ENCODE measurements at regions not wholly inside any gene's neighbourhood (a gene's known extent, or its start where the extent isn't known, plus 50 kb on each side); places are given as distances from the start of the nearest gene placed in this dataset.

DNA sequence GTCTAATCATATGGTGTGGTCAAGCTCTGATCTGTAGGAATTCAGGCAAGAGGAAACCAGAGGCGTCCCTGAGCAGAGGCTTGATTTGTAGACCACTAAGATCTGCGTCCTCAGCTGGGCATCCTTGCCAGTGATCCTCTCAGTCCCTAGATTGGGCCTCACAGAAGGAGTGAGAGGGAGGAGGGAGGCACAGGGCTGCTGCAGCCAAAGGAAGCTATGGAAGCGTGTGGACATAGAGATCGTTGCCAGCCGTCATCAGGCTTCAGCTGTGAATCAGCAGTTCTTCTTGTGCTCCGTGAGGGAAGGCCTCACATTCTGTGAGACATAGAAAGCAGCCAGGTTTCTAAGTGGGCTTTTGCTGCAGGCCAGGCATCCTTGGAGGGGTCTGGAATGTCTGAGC, 254.6 kb upstream of the KIRREL3 start:
- no peaks in the 10 kb centered on the region for H3K36me3 Mint-ChIP-seq
- peaks cover 0 to 7% (median 0%) of the 10 kb centered on the region in 9 donors for H3K9me3 Mint-ChIP-seq
- DNase-seq (no peak), ATAC-seq (no peak)
- POLR2A ChIA-PET: no interaction called here
- H3K4me3 Mint-ChIP-seq: no peak overlapping the region
- no peak overlapping the region for H3K27ac Mint-ChIP-seq
- no peaks in the 10 kb centered on the region for H3K4me1 Mint-ChIP-seq
- H3K27me3 Mint-ChIP-seq: peaks cover 0 to 4% (median 2%) of the 10 kb centered on the region in 5 donors

DNA sequence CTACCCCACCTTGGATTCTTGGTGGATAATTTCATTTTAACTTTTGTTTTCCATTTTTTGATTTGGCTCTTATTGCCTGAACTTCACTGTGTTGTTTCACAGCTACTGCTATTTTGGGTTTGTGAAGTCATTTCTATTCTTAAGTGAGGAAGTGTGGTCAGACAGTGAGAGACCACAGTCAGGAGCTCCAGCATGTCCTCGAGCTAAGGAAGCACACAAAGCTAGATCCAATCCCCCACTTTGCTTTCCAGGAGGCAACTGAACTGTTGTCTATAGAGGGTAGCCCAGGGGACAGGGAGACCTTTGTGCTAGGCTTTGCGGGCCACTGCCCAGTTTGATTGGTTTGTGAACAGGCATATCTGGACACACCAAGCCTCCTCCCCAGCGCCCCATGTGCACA, 251.8 kb upstream of the KIRREL3 start:
- no peak for DNase-seq
- Mint-ChIP-seq H3K4me3 (no peak overlapping the region), H3K27ac (no peak overlapping the region), H3K36me3 (no peaks in the 10 kb centered on the region), H3K9me3 (peaks cover 0 to 3% (median 0%) of the 10 kb centered on the region in 9 donors), H3K27me3 (peaks cover 0 to 4% (median 2%) of the 10 kb centered on the region in 5 donors), H3K4me1 (no peaks in the 10 kb centered on the region)
- POLR2A ChIA-PET: no interaction called here
- no peak for ATAC-seq

DNA sequence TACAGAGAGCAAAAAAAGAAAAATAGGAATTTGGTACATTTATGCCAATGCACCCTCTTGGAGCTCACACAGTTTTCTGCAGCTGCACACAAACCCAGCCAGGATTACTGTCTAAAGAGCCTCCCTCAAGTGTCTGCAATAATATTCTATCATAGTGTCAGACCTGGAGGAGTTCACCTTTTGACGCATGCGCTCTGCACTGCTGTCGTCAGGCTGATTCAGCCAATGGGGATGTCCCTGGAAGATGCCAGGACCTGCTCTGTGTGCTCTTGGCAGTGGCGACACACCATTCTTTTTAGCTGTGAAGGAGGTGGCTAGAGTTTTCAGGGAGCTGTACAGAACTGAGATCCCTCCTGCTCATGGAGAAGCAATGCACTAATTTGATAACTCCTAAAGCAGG, 249.0 kb upstream of the KIRREL3 start:
- no peaks in the 10 kb centered on the region for H3K4me1 Mint-ChIP-seq
- peaks cover 0 to 8% (median 2%) of the 10 kb centered on the region in 5 donors for H3K27me3 Mint-ChIP-seq

DNA sequence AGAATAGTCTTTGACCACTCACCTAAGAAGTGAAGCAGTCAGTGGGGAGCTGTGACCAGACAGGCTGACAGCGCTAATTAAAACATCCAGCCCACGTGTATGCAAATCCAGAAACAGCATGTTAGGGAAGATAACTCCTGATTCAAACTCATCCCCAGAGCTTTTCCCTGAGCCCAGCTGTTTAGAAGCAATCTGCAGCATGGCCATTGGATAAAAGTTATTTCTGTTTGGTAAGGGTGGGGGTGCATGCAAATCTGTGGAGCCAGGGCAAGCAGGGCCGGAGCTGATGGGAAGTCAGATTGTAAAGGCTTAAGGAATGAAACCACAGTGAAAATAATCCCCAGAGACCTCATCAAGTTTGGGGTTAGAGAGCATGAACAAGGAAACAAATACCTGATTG, 247.9 kb upstream of the KIRREL3 start:
- H3K27ac Mint-ChIP-seq: no peak overlapping the region
- H3K4me1 Mint-ChIP-seq: no peaks in the 10 kb centered on the region
- DNase-seq (no peak), ATAC-seq (no peak)
- H3K36me3 Mint-ChIP-seq: no peaks in the 10 kb centered on the region
- H3K4me3 Mint-ChIP-seq: no peak overlapping the region
- H3K9me3 Mint-ChIP-seq: peaks cover 0 to 10% (median 0%) of the 10 kb centered on the region in 9 donors
- POLR2A ChIA-PET: no interaction called here
- H3K27me3 Mint-ChIP-seq: peaks cover 0 to 8% (median 2%) of the 10 kb centered on the region in 5 donors

More for the DNA sequence above, 249.0 kb upstream of the KIRREL3 start:
- no peak overlapping the region for H3K27ac Mint-ChIP-seq
- no peaks in the 10 kb centered on the region for H3K36me3 Mint-ChIP-seq
- peaks cover 0 to 10% (median 0%) of the 10 kb centered on the region in 9 donors for H3K9me3 Mint-ChIP-seq
- ATAC-seq: no peak
- H3K4me3 Mint-ChIP-seq: no peak overlapping the region
- POLR2A ChIA-PET: no interaction called here
- DNase-seq: no peak

DNA sequence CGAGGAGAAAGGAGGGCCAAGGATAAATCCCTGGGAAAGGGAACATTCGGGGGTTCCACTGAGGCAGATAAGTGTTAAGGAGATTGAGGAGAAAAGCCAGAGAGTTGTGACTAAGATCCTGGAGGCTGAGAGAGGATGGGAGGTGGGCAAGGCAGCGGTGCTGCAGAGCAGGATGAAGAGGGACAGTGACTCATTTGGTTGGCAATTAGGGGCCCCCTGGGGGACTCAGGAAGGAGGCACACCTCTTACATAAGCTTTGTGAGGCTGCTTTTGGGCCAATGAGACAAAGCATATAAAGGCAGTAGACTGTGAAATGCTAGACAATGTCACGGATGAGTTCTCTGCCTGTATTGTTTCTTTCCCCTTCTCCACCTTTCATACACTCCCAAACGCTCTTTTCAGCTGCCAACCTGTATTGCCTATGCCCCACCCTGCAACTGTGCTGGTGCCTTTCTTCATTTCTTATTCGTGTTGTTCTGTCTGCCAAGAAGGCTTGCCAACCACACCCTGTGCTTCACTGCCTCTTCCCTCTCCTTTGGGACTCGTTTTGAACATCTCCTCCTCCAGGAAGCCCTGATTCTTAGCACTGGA, 246.8 kb upstream of the KIRREL3 start:
- H3K27ac Mint-ChIP-seq: no peak overlapping the region
- no peak overlapping the region for H3K4me3 Mint-ChIP-seq

DNA sequence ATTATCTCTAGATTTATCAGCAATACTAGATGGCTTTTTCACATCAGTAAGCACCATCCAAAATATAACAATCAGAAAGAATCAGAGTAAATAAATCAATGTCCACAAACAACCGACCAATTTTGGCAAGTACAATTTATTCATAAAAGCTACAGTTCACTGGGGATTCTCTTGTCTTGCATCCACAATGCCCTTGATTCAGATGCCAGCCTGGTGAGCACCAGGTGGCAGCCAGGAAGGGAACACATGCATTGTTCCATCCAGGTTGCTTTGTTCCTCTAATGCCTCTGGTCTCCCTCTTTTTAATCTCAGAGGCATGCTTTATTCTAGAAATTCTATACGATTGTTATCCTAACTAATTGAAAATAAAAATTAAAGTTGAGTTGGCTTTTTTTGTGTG, 242.1 kb upstream of the KIRREL3 start:
- Mint-ChIP-seq H3K9me3 (peaks cover 0 to 10% (median 0%) of the 10 kb centered on the region in 9 donors), H3K27me3 (peaks cover 0 to 4% (median 0%) of the 10 kb centered on the region in 5 donors), H3K36me3 (no peaks in the 10 kb centered on the region), H3K4me1 (no peaks in the 10 kb centered on the region), H3K4me3 (no peak overlapping the region), H3K27ac (no peak overlapping the region)
- POLR2A ChIA-PET: no interaction called here
- ATAC-seq: no peak
- DNase-seq: no peak

More for the DNA sequence above, 246.8 kb upstream of the KIRREL3 start:
- Mint-ChIP-seq H3K27me3 (peaks cover 0 to 8% (median 2%) of the 10 kb centered on the region in 5 donors), H3K4me1 (no peaks in the 10 kb centered on the region), H3K36me3 (no peaks in the 10 kb centered on the region), H3K9me3 (peaks cover 0 to 10% (median 0%) of the 10 kb centered on the region in 9 donors)
- no peak for DNase-seq
- ATAC-seq: no peak
- POLR2A ChIA-PET: no interaction called here

DNA sequence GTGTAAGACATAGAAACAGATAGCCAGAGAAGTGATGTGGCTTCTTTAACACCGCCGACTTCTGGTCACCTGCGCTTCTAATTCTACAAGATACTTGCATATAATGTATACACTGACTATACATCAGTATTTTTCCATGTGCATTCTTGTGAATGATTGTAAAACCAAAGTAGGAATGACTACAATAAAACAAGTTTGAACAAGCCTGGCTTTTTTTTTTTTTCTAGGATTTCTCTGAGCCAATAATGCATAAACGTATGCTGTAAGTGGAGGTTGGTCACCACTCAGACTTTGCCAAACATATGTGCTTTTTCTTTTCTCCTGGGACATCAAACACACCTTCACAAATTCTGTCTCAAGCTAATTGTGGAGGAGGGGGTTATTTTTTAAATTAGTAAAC, 237.8 kb upstream of the KIRREL3 start:
- no peaks in the 10 kb centered on the region for H3K4me1 Mint-ChIP-seq
- POLR2A ChIA-PET: no interaction called here
- no peak for ATAC-seq
- H3K27ac Mint-ChIP-seq: peak overlapping the region in 1 of 10 donors; percentile 66
- DNase-seq: no peak
- no peaks in the 10 kb centered on the region for H3K36me3 Mint-ChIP-seq
- H3K9me3 Mint-ChIP-seq: peaks cover 0 to 4% (median 0%) of the 10 kb centered on the region in 9 donors
- no peak overlapping the region for H3K4me3 Mint-ChIP-seq
- peaks cover 1 to 11% (median 6%) of the 10 kb centered on the region in 5 donors for H3K27me3 Mint-ChIP-seq

DNA sequence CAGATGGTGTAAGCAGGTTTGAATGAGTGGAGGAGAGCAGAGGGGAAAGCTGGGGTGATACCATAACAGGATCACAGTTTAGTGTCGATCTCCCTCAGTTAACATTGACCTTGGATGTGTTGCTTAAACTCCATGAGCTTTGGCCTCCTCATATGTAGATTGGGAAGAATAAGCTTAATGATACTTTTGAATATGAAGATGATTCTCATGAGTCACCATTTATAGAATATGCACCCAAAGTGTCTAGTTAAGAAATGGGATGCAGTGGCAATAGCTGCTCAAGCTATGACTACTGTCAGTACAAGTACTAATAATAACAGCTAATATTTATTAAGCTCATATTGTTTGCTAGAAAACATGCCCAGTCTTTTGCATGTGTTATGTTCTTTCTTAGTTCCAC, 236.2 kb upstream of the KIRREL3 start:
- Mint-ChIP-seq H3K9me3 (peaks cover 0 to 2% (median 0%) of the 10 kb centered on the region in 9 donors), H3K27ac (no peak overlapping the region), H3K4me3 (no peak overlapping the region), H3K4me1 (no peaks in the 10 kb centered on the region), H3K36me3 (no peaks in the 10 kb centered on the region), H3K27me3 (peaks cover 0 to 12% (median 9%) of the 10 kb centered on the region in 5 donors)
- POLR2A ChIA-PET: no interaction called here
- ATAC-seq (no peak), DNase-seq (no peak)

DNA sequence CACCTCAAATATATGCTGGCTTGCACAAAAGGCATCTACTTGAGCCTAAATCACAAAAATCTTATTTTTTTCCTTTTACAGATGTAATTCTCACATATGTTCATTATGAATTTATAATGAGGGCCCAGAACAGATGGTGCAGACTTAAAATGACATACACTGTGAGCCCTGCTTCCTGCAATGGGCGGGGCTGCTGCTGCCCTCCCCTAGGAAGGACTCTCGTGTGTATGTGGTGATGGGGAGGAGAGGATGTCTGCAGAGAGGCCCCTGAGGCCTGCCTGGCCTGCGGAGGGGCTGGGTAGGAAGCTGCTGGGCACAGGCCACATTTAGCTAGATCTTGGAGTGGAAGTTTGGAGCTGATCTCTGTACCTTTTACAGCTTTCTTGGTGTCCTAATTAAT, 233.4 kb upstream of the KIRREL3 start:
- H3K27ac Mint-ChIP-seq: no peak overlapping the region
- no peaks in the 10 kb centered on the region for H3K4me1 Mint-ChIP-seq
- ATAC-seq (no peak), DNase-seq (no peak)
- H3K36me3 Mint-ChIP-seq: no peaks in the 10 kb centered on the region
- peaks cover 0 to 12% (median 9%) of the 10 kb centered on the region in 5 donors for H3K27me3 Mint-ChIP-seq
- peaks cover 0 to 3% (median 0%) of the 10 kb centered on the region in 9 donors for H3K9me3 Mint-ChIP-seq
- POLR2A ChIA-PET: no interaction called here
- H3K4me3 Mint-ChIP-seq: no peak overlapping the region

DNA sequence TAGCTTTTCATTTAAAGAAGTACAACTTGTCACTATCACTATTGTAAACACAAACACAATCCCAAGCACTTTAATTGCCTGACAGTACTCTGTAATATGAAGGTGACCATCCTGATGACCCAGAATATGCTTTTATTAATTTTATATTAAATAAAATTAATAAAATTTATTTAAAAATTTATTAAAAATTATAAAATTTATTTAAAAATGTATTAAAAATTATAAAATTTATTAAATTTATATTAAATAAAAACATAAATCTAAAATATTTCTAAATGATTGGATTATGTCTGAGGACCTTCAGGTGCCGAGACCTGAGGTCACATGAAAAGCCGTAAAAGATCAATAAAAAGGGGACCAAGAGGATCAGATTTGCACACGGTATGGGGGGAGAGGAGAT, 229.8 kb upstream of the KIRREL3 start:
- POLR2A ChIA-PET: no interaction called here
- Mint-ChIP-seq H3K9me3 (peaks cover 0 to 3% (median 0%) of the 10 kb centered on the region in 9 donors), H3K4me3 (no peak overlapping the region), H3K36me3 (no peaks in the 10 kb centered on the region), H3K27ac (no peak overlapping the region), H3K27me3 (peaks cover 0 to 14% (median 9%) of the 10 kb centered on the region in 5 donors), H3K4me1 (no peaks in the 10 kb centered on the region)
- DNase-seq (no peak), ATAC-seq (no peak)

DNA sequence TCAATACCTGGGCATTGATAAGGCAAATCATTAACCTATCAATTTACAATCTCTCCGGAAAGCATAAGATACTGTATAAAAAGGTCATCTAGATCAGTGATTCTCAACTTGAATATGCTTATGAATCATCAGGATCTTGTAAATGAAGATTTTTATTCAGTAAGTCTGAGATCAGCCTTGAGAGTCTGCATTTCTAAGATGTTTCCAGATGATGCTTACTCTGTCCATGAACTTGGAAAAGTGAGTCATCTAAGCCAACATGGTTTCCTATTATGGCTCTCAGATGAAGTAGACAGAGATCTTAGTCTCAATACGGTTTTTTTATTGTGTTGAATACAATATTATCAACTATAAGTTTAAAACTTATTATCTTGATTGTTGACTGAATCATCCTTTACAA, 226.4 kb upstream of the KIRREL3 start:
- no peaks in the 10 kb centered on the region for H3K4me1 Mint-ChIP-seq
- POLR2A ChIA-PET: no interaction called here
- peaks cover 0 to 13% (median 0%) of the 10 kb centered on the region in 5 donors for H3K27me3 Mint-ChIP-seq
- H3K4me3 Mint-ChIP-seq: no peak overlapping the region
- DNase-seq: no peak
- no peaks in the 10 kb centered on the region for H3K36me3 Mint-ChIP-seq
- no peak overlapping the region for H3K27ac Mint-ChIP-seq
- no peak for ATAC-seq
- H3K9me3 Mint-ChIP-seq: peaks cover 0 to 10% (median 0%) of the 10 kb centered on the region in 9 donors

DNA sequence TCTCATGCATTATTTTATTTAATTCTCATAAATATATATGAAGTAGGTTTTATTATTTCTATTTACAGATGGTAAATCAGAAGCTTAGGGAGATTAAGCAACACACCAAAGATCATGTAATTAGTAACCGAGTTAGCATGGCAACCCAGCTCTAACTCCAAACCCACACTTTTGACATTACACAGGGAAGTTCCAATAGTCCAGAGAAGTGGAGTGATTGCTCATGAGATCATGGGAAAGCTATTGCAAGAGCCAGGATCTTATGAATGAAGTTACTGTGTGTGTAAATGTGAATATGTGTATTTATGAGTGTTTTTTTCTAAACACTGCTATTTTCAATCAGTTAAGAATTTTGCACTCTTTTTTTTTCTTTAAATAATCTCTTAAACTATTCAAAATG, 225.8 kb upstream of the KIRREL3 start:
- no peaks in the 10 kb centered on the region for H3K36me3 Mint-ChIP-seq
- DNase-seq: no peak
- H3K27ac Mint-ChIP-seq: no peak overlapping the region
- peaks cover 0 to 10% (median 0%) of the 10 kb centered on the region in 9 donors for H3K9me3 Mint-ChIP-seq
- ATAC-seq: no peak
- POLR2A ChIA-PET: no interaction called here
- no peak overlapping the region for H3K4me3 Mint-ChIP-seq
- peaks cover 0 to 13% (median 0%) of the 10 kb centered on the region in 5 donors for H3K27me3 Mint-ChIP-seq
- H3K4me1 Mint-ChIP-seq: no peaks in the 10 kb centered on the region

DNA sequence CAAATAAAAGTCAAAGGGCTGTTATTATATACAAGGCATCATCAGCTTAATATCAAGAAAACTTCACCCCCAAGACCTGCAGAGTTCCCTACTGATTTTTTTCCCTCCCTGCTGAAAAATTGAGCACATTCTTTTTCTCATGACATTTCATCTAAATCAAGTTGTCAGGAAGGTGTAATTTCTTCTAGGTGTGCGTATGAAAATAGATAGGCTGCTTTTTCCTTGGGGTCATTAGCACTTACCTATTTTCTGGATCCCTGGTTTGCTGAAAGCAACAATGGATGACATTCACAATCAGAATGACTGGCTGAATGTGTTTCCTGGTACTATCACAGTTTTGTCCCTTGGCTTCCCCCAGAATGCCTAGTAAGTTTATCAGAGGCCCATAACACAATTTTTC, 225.0 kb upstream of the KIRREL3 start:
- DNase-seq: no peak
- POLR2A ChIA-PET: no interaction called here
- H3K4me1 Mint-ChIP-seq: no peaks in the 10 kb centered on the region
- no peak for ATAC-seq
- H3K27me3 Mint-ChIP-seq: peaks cover 0 to 13% (median 0%) of the 10 kb centered on the region in 5 donors
- no peak overlapping the region for H3K27ac Mint-ChIP-seq
- H3K9me3 Mint-ChIP-seq: peaks cover 0 to 10% (median 0%) of the 10 kb centered on the region in 9 donors
- no peak overlapping the region for H3K4me3 Mint-ChIP-seq
- no peaks in the 10 kb centered on the region for H3K36me3 Mint-ChIP-seq

DNA sequence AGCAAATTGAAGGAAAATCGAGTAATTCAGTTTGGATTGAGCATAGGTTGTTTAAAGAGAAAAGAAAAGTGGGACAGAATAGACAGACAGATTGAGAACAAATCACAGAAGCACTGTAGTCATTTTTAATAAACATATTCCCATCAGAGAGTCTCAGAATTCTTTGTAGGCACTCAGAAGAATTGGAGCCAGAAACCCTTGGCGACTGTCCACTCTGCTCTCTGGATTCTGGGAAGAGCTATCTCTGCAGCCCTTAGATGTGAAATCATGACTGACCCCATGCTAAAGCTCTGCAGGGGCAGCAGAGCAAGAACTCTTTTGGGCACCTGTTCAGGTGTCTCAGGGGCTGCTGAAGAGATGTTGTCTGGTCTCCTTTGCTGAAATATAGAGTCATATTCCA, 223.7 kb upstream of the KIRREL3 start:
- no peak overlapping the region for H3K27ac Mint-ChIP-seq
- H3K27me3 Mint-ChIP-seq: peaks cover 0 to 13% (median 0%) of the 10 kb centered on the region in 5 donors
- ATAC-seq (no peak), DNase-seq (no peak)
- no peaks in the 10 kb centered on the region for H3K4me1 Mint-ChIP-seq
- H3K9me3 Mint-ChIP-seq: peaks cover 0 to 10% (median under 1%) of the 10 kb centered on the region in 9 donors
- POLR2A ChIA-PET: no interaction called here
- H3K36me3 Mint-ChIP-seq: no peaks in the 10 kb centered on the region
- no peak overlapping the region for H3K4me3 Mint-ChIP-seq
